H1 (cell line): ENCODE measurements at regions not wholly inside any gene's neighbourhood (a gene's known extent, or its start where the extent isn't known, plus 50 kb on each side); places are given as distances from the start of the nearest gene placed in this dataset.

Source experiments
- CTCF ChIA-PET: fragments of 300-600 bp; sonication (Branson Sonifier 250); formaldehyde crosslinking; loops from one replicate; lab custom pipeline; 2021; ENCODE audit not compliant: partially characterized antibody; lab: Charles Lee
- POLR2A ChIA-PET: fragments of 300-600 bp; sonication (Branson Sonifier 250); formaldehyde crosslinking; loops from one replicate; lab custom pipeline; 2021; ENCODE audit warnings: inconsistent platforms; ENCODE audit not compliant: partially characterized antibody; lab: Charles Lee
- DNase-seq, 2 experiments: peaks; one replicate each; pipeline versions ENCODE4 v3.0.0 to v3.0.0-alpha.2; 2010 to 2022; ENCODE audit warnings: low spot score in 2 of 2, low read depth in 1 of 2, mixed read lengths in 1 of 2
- FAIRE-seq: peaks from 2 replicates; lab custom pipeline; 2011; peaks lifted over from hg19 to GRCh38; lab: Jason Lieb, UNC
- H2AFZ ChIP-seq: 2 replicates; pipeline ENCODE4 v1.8.1; 2012; ENCODE audit warnings: low read length, inconsistent platforms
- H2AK5ac ChIP-seq: 2 replicates; pipeline ENCODE4 v1.6.1; 2013; ENCODE audit warnings: low read depth, low read length
- H2BK120ac ChIP-seq: replicated peaks from 2 replicates; pipeline ENCODE3; 2013; ENCODE audit warnings: low read depth, low read length, inconsistent platforms
- H2BK12ac ChIP-seq: 2 replicates; pipeline ENCODE4 v1.6.1; 2013; ENCODE audit warnings: low read depth, low read length
- H2BK15ac ChIP-seq: 2 replicates; pipeline ENCODE4 v1.6.1; 2013; ENCODE audit warnings: low read length
- H2BK20ac ChIP-seq: 2 replicates; pipeline ENCODE4 v1.6.1; 2013; ENCODE audit warnings: low read length
- H2BK5ac ChIP-seq: 2 replicates; pipeline ENCODE4 v1.6.1; 2013; ENCODE audit warnings: low read depth, low read length
- H3K14ac ChIP-seq: 2 replicates; pipeline ENCODE4 v1.6.1; 2013; ENCODE audit warnings: inconsistent platforms; ENCODE audit not compliant: insufficient read length
- H3K18ac ChIP-seq: 2 replicates; pipeline ENCODE4 v1.6.1; 2013; ENCODE audit warnings: low read length; ENCODE audit errors: extremely low read depth
- H3K23ac ChIP-seq: 2 replicates; pipeline ENCODE4 v1.6.1; 2013; ENCODE audit warnings: inconsistent platforms; ENCODE audit not compliant: insufficient read length
- H3K23me2 ChIP-seq: 2 replicates; pipeline ENCODE4 v1.6.1; 2013; ENCODE audit warnings: low read depth, low read length
- H3K27ac ChIP-seq: 2 replicates; pipeline ENCODE4 v1.6.1; 2011; ENCODE audit warnings: low read depth, low read length, inconsistent platforms
- H3K27me3 ChIP-seq, 4 experiments: replicated peaks in 1 of 4; 1 replicate in 1 of 4; 2 replicates in 3 of 4; pipeline versions ENCODE4 v1.6.1 to v1.8.1; 2011 to 2013; ENCODE audit warnings: low read length in 3 of 4, mild to moderate bottlenecking in 3 of 4, inconsistent platforms in 2 of 4, mixed read lengths in 2 of 4, moderate library complexity in 1 of 4; ENCODE audit not compliant: control insufficient read depth in 3 of 4, insufficient read depth in 3 of 4; ENCODE audit errors: extremely low read depth in 1 of 4
- H3K36me3 ChIP-seq, 4 experiments: 2 replicates each; pipeline versions ENCODE4 v1.6.1 to v1.8.1; 2011 to 2013; ENCODE audit warnings: mild to moderate bottlenecking in 4 of 4, low read length in 3 of 4, moderate library complexity in 2 of 4, control low read depth in 1 of 4, inconsistent platforms in 1 of 4; ENCODE audit not compliant: insufficient read depth in 4 of 4, control insufficient read depth in 2 of 4
- H3K4ac ChIP-seq: replicated peaks from 2 replicates; pipeline ENCODE3; 2013; ENCODE audit warnings: low read length, low read depth, mixed read lengths, inconsistent platforms; ENCODE audit not compliant: insufficient read length
- H3K4me1 ChIP-seq, 4 experiments: replicated peaks in 1 of 4; 1 replicate in 1 of 4; 2 replicates in 3 of 4; pipeline versions ENCODE4 v1.6.1 to v1.8.1; 2011 to 2013; ENCODE audit warnings: low read length in 3 of 4, inconsistent platforms in 2 of 4, mixed read lengths in 1 of 4; ENCODE audit not compliant: insufficient read depth in 4 of 4, control insufficient read depth in 3 of 4
- H3K4me2 ChIP-seq, 2 experiments: 2 replicates each; pipeline versions ENCODE4 v1.6.1 to v1.8.1; 2011 to 2013; ENCODE audit warnings: low read depth in 2 of 2, low read length in 2 of 2, control low read depth in 1 of 2, inconsistent platforms in 1 of 2, mild to moderate bottlenecking in 1 of 2; ENCODE audit not compliant: insufficient read depth in 1 of 2
- H3K4me3 ChIP-seq, 4 experiments: fragments of 200-600, 300-600 bp in 1 of 4; sonication (generic), shearing (Covaris generic), sonication (Bioruptor Twin) in 1 of 4; 2 replicates each; pipeline versions ENCODE4 v1.5.1 to v1.8.1; 2011 to 2016; ENCODE audit warnings: low read length in 4 of 4, low read depth in 3 of 4, control low read depth in 2 of 4, inconsistent platforms in 2 of 4, mild to moderate bottlenecking in 2 of 4, mixed read lengths in 1 of 4, moderate library complexity in 1 of 4; ENCODE audit not compliant: insufficient read depth in 2 of 4; ENCODE audit errors: extremely low read depth in 1 of 4
- H3K56ac ChIP-seq: replicated peaks from 2 replicates; pipeline ENCODE3; 2013; ENCODE audit warnings: low read depth, mild to moderate bottlenecking, mixed read lengths, low read length, inconsistent platforms; ENCODE audit not compliant: insufficient read length
- H3K79me1 ChIP-seq: 2 replicates; pipeline ENCODE4 v1.6.1; 2013; ENCODE audit warnings: low read depth, low read length, control low read depth
- H3K79me2 ChIP-seq, 2 experiments: 2 replicates each; pipeline versions ENCODE4 v1.6.1 to v1.8.1; 2012 to 2013; ENCODE audit warnings: low read length in 2 of 2, mild to moderate bottlenecking in 2 of 2, inconsistent platforms in 1 of 2; ENCODE audit not compliant: insufficient read depth in 2 of 2, control insufficient read depth in 1 of 2
- H3K9ac ChIP-seq, 4 experiments: replicated peaks in 1 of 4; 1 replicate in 1 of 4; 2 replicates in 3 of 4; pipeline versions ENCODE4 v1.6.1 to v1.8.1; 2011 to 2013; ENCODE audit warnings: low read depth in 3 of 4, low read length in 3 of 4, control low read depth in 2 of 4, mild to moderate bottlenecking in 2 of 4, moderate library complexity in 2 of 4, inconsistent platforms in 1 of 4; ENCODE audit errors: extremely low read depth in 1 of 4
- H3K9me3 ChIP-seq, 2 experiments: 2 replicates each; pipeline versions ENCODE4 v1.6.1 to v1.8.1; 2012 to 2013; ENCODE audit warnings: mild to moderate bottlenecking in 2 of 2, moderate library complexity in 2 of 2, control low read depth in 1 of 2, inconsistent platforms in 1 of 2, low read depth in 1 of 2, low read length in 1 of 2, mixed read lengths in 1 of 2; ENCODE audit not compliant: insufficient read depth in 2 of 2
- H4K20me1 ChIP-seq, 2 experiments: replicated peaks in 1 of 2; 2 replicates each; pipeline versions ENCODE3 to v1.8.1; 2011 to 2013; ENCODE audit warnings: inconsistent platforms in 2 of 2, low read length in 2 of 2, mild to moderate bottlenecking in 1 of 2; ENCODE audit not compliant: insufficient read depth in 2 of 2, control insufficient read depth in 1 of 2
- H4K5ac ChIP-seq: 2 replicates; pipeline ENCODE4 v1.6.1; 2013; ENCODE audit warnings: low read length, low read depth, mixed read lengths, inconsistent platforms; ENCODE audit not compliant: insufficient read length
- H4K8ac ChIP-seq: 2 replicates; pipeline ENCODE4 v1.8.0; 2013; ENCODE audit warnings: mild to moderate bottlenecking, moderate library complexity, low read length, inconsistent platforms; ENCODE audit not compliant: insufficient read depth; ENCODE audit errors: extremely low read depth
- H4K91ac ChIP-seq: replicated peaks from 2 replicates; pipeline ENCODE3; 2013; ENCODE audit warnings: low read length, mixed read lengths, inconsistent platforms; ENCODE audit not compliant: insufficient read length
- BACH1 ChIP-seq: IDR thresholded peaks from 2 replicates; pipeline ENCODE4 v1.6.1; 2012; ENCODE audit warnings: low read length, improper control_type of control experiment
- CHD1 ChIP-seq: IDR thresholded peaks from 2 replicates; pipeline ENCODE4 v1.6.1; 2012; ENCODE audit warnings: low read depth, low read length, improper control_type of control experiment
- CHD2 ChIP-seq: IDR thresholded peaks from 2 replicates; pipeline ENCODE4 v1.6.1; 2012; ENCODE audit warnings: low read length, improper control_type of control experiment
- CTBP2 ChIP-seq: IDR thresholded peaks from 2 replicates; pipeline ENCODE4 v1.7.0; 2011; ENCODE audit warnings: borderline replicate concordance, mild to moderate bottlenecking, moderate library complexity, mixed read lengths, low read length; ENCODE audit not compliant: insufficient read depth, insufficient read length
- EP300 ChIP-seq, 2 experiments: IDR thresholded peaks; 1 replicate in 1 of 2; 2 replicates in 1 of 2; pipeline ENCODE4 v1.6.1; 2011 to 2012; ENCODE audit warnings: low read depth in 2 of 2, low read length in 2 of 2, mild to moderate bottlenecking in 2 of 2, borderline replicate concordance in 1 of 2, inconsistent platforms in 1 of 2, moderate library complexity in 1 of 2
- HDAC6 ChIP-seq: IDR thresholded peaks from one replicate; pipeline ENCODE4 v1.7.1; 2012; ENCODE audit warnings: low read depth, mild to moderate bottlenecking, inconsistent platforms, low read length, moderate library complexity
- JUN ChIP-seq: IDR thresholded peaks from 2 replicates; pipeline ENCODE4 v1.6.1; 2011; ENCODE audit warnings: low read depth, mild to moderate bottlenecking, improper control_type of control experiment, low read length
- POLR2A ChIP-seq, 2 experiments: IDR thresholded peaks; 1 replicate in 1 of 2; 2 replicates in 1 of 2; pipeline ENCODE4 v1.6.1; 2011; ENCODE audit warnings: low read depth in 2 of 2, low read length in 2 of 2, mild to moderate bottlenecking in 2 of 2; ENCODE audit errors: control extremely low read depth in 1 of 2
- POLR2AphosphoS5 ChIP-seq: IDR thresholded peaks from 2 replicates; pipeline ENCODE4 v1.6.1; 2011; ENCODE audit warnings: low read depth, low read length
- RAD21 ChIP-seq, 2 experiments: IDR thresholded peaks in 1 of 2; conservative IDR thresholded peaks in 1 of 2; 2 replicates each; pipeline ENCODE4 v1.6.1; 2011; ENCODE audit warnings: low read depth in 2 of 2, low read length in 2 of 2, improper control_type of control experiment in 1 of 2, inconsistent platforms in 1 of 2, mild to moderate bottlenecking in 1 of 2, moderate library complexity in 1 of 2
- SRF ChIP-seq: IDR thresholded peaks from 2 replicates; pipeline ENCODE4 v1.6.1; 2011; ENCODE audit warnings: mild to moderate bottlenecking, low read depth, low read length, moderate library complexity
- TAF1 ChIP-seq: IDR thresholded peaks from 2 replicates; pipeline ENCODE4 v1.6.1; 2011; ENCODE audit warnings: mild to moderate bottlenecking, low read depth, low read length
- WGBS, 2 experiments: shearing (Covaris generic) in 1 of 2; methylation state at CpG; one replicate each; pipeline versions ENCODE4 v1.1.6 to v1.1.7; 2013 to 2015; ENCODE audit warnings: low lambda C conversion rate in 2 of 2, mixed read lengths in 2 of 2, inconsistent platforms in 1 of 2, low coverage in 1 of 2, missing lambda C conversion rate in 1 of 2; ENCODE audit not compliant: insufficient replicate concordance in 2 of 2, insufficient coverage in 1 of 2, insufficient read length in 1 of 2; ENCODE audit errors: extremely low coverage in 1 of 2, missing lambda C conversion rate in 1 of 2; 5-methylcytosine and 5-hydroxymethylcytosine counted together
- TF ChIP-seq, protein P1 (sequence below): IDR thresholded peaks from 2 replicates; pipeline ENCODE4 v1.6.1; 2012; ENCODE audit warnings: inconsistent platforms
- TF ChIP-seq, protein P2 (sequence below): IDR thresholded peaks from 2 replicates; pipeline ENCODE4 v1.6.1; 2012; ENCODE audit warnings: inconsistent platforms

DNA sequence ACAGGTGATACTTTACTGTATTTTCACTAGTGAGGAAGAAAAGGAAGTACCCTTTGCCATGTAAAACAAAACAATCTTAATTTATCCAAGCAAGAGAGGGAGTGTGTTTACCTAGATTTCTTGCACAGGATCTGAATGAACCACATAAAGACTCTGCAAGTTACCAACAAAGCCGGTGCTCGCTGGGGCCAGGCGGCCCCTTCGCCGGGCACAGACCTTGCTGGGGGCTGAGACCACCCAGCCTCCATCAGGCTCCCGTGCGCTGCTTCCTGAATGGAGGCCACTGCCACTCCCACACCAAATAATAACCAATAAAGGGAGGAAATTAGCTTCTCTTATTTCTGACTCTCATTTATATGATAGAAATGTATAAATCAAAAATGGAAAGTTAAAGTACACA, 625.0 kb upstream of the ADARB2 start:
- H4K5ac ChIP-seq, result no peak overlapping the region
- H3K56ac ChIP-seq, result no peak overlapping the region
- no peak overlapping the region for H2BK12ac ChIP-seq
- H3K36me3 ChIP-seq, result no peaks in the 10 kb centered on the region
- no peak overlapping the region for H2BK15ac ChIP-seq
- H2BK5ac ChIP-seq, result no peak overlapping the region
- peak overlapping the region; percentile 77; the same call in 1 of the 2 replicates for H2AFZ ChIP-seq
- WGBS, 2 experiments, result 92% methylated on average over 7 of the region's 7 CpGs; no CpG with 5 or more reads in 1 of the 2 experiments
- peaks cover 0 to 3% (median 0%) of the 10 kb centered on the region in 4 experiments; a peak in 1 of 7 replicates for H3K4me1 ChIP-seq
- no peak overlapping the region for H3K23ac ChIP-seq
- H4K8ac ChIP-seq, result no peak overlapping the region
- H3K4me2 ChIP-seq, result no peak overlapping the region
- no peak overlapping the region for H3K27ac ChIP-seq
- ChIA-PET CTCF (interaction anchor here (1.2 kb wide), 1 partner anchor 30 kb away, joined by 3 read pairs; no protein-coding TSS in a partner anchor), POLR2A (no interaction called here)
- FAIRE-seq (no peak), DNase-seq (no peak)
- H4K20me1 ChIP-seq, result no peaks in the 10 kb centered on the region
- no peak overlapping the region for H2AK5ac ChIP-seq
- no peak overlapping the region for H4K91ac ChIP-seq
- no peak overlapping the region for H3K14ac ChIP-seq
- no peak overlapping the region for H3K4me3 ChIP-seq
- no peak overlapping the region for H2BK20ac ChIP-seq
- no peaks in the 10 kb centered on the region for H3K9me3 ChIP-seq
- no peaks in the 10 kb centered on the region for H3K23me2 ChIP-seq
- H3K4ac ChIP-seq, result no peak overlapping the region
- no peaks in the 10 kb centered on the region for H3K27me3 ChIP-seq
- H2BK120ac ChIP-seq, result no peak overlapping the region
- H3K79me1 ChIP-seq, result no peaks in the 10 kb centered on the region
- no peaks in the 10 kb centered on the region for H3K79me2 ChIP-seq
- no peak overlapping the region for H3K18ac ChIP-seq
- H3K9ac ChIP-seq, result no peak overlapping the region
- no peak for TF ChIP-seq SRF
- TF ChIP-seq, protein P1, sequence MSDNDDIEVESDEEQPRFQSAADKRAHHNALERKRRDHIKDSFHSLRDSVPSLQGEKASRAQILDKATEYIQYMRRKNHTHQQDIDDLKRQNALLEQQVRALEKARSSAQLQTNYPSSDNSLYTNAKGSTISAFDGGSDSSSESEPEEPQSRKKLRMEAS, result no peak
- TF ChIP-seq EP300 (IDR thresholded peaks at IDR 0.05; ENCODE audit: borderline replicate concordance in 1 of 2, low read depth in 2 of 2, low read length in 2 of 2), result no peak
- no peak for TF ChIP-seq CHD2
- TF ChIP-seq POLR2AphosphoS5, result no peak
- TF ChIP-seq POLR2A (IDR thresholded peaks at IDR 0.05; ENCODE audit: control extremely low read depth in 1 of 2, low read depth in 2 of 2, low read length in 2 of 2), result no peak
- no peak for TF ChIP-seq HDAC6
- TF ChIP-seq CHD1, result no peak
- no peak for TF ChIP-seq BACH1
- TF ChIP-seq, protein P2, sequence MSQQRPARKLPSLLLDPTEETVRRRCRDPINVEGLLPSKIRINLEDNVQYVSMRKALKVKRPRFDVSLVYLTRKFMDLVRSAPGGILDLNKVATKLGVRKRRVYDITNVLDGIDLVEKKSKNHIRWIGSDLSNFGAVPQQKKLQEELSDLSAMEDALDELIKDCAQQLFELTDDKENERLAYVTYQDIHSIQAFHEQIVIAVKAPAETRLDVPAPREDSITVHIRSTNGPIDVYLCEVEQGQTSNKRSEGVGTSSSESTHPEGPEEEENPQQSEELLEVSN, result no peak
- no peak for TF ChIP-seq TAF1
- no peak for TF ChIP-seq RAD21 (IDR thresholded peaks at IDR 0.05 in 1 of 2, conservative IDR thresholded peaks at IDR 0.05 in 1 of 2; ENCODE audit: low read depth in 2 of 2, low read length in 2 of 2)
- no peak for TF ChIP-seq CTBP2
- TF ChIP-seq JUN, result no peak
